Endothelial cell of umbilical vein (primary cell): ENCODE measurements at regions not wholly inside any gene's neighbourhood (a gene's known extent, or its start where the extent isn't known, plus 50 kb on each side); places are given as distances from the start of the nearest gene placed in this dataset.

Source experiments
- BruUV-seq: library from RNA; stranded (reverse); fragments of 400-500 nt; replicated peaks from 2 replicates; lab custom pipeline; 2021; lab: Mats Ljungman, UMichigan
- CTCF ChIA-PET: fragments of 300-600, 350-600 bp; sonication (Branson Sonifier 250); formaldehyde crosslinking; loops from one replicate; lab custom pipeline; 2021; ENCODE audit warnings: antibody characterized with exemption, inconsistent platforms; lab: Charles Lee
- POLR2A ChIA-PET: fragments of 300-600, 350-600 bp; sonication (Branson Sonifier 250); formaldehyde crosslinking; loops from one replicate; lab custom pipeline; 2021; ENCODE audit warnings: antibody characterized with exemption, inconsistent platforms; lab: Charles Lee
- DNase-seq: peaks from one replicate; pipeline ENCODE4 v3.0.0-alpha.2; 2011; ENCODE audit warnings: low read depth, low spot score
- FAIRE-seq: peaks from 2 replicates; lab custom pipeline; 2011; peaks lifted over from hg19 to GRCh38; lab: Jason Lieb, UNC
- H2AFZ ChIP-seq: 2 replicates; pipeline ENCODE4 v1.6.0; 2012; ENCODE audit warnings: low read depth, low read length, control low read depth, inconsistent platforms
- H3K27ac ChIP-seq: 2 replicates; pipeline ENCODE4 v1.5.1; 2011; ENCODE audit warnings: low read depth, mild to moderate bottlenecking, control low read depth, low read length, moderate library complexity; ENCODE audit not compliant: insufficient read depth
- H3K27me3 ChIP-seq, 2 experiments: 2 replicates each; pipeline versions ENCODE4 v1.6.0 to v1.6.1; 2011; ENCODE audit warnings: low read length in 2 of 2, mixed read lengths in 1 of 2; ENCODE audit not compliant: control insufficient read depth in 2 of 2, insufficient read depth in 2 of 2
- H3K36me3 ChIP-seq, 2 experiments: 2 replicates in 1 of 2; 3 replicates in 1 of 2; pipeline ENCODE4 v1.5.1; 2011; ENCODE audit warnings: low read length in 2 of 2, mild to moderate bottlenecking in 1 of 2, moderate library complexity in 1 of 2; ENCODE audit not compliant: control insufficient read depth in 2 of 2, insufficient read depth in 2 of 2; ENCODE audit errors: extremely low read depth in 1 of 2
- H3K4me1 ChIP-seq: 3 replicates; pipeline ENCODE4 v1.5.1; 2011; ENCODE audit warnings: mild to moderate bottlenecking, low read length; ENCODE audit not compliant: control insufficient read depth, insufficient read depth; ENCODE audit errors: extremely low read depth
- H3K4me2 ChIP-seq: 2 replicates; pipeline ENCODE4 v1.6.1; 2011; ENCODE audit warnings: low read length, control low read depth, mixed read lengths; ENCODE audit not compliant: insufficient read depth
- H3K4me3 ChIP-seq, 3 experiments: fragments of 200-600 bp in 1 of 3; sonication (generic), shearing (Covaris generic) in 1 of 3; replicated peaks in 1 of 3; 2 replicates each; pipeline ENCODE4 v1.5.1; 2011 to 2016; ENCODE audit warnings: control low read depth in 3 of 3, low read length in 3 of 3, mild to moderate bottlenecking in 2 of 3, inconsistent platforms in 1 of 3, low read depth in 1 of 3, moderate library complexity in 1 of 3; ENCODE audit not compliant: insufficient read depth in 1 of 3
- H3K79me2 ChIP-seq: 2 replicates; pipeline ENCODE4 v1.6.0; 2012; ENCODE audit warnings: low read length, inconsistent platforms; ENCODE audit not compliant: control insufficient read depth, insufficient read depth
- H3K9ac ChIP-seq: replicated peaks from 2 replicates; pipeline ENCODE3; 2011; ENCODE audit warnings: low read length, control low read depth; ENCODE audit not compliant: insufficient read depth; ENCODE audit errors: extremely low read depth
- H3K9me1 ChIP-seq: replicated peaks from 3 replicates; pipeline ENCODE4 v1.6.0; 2011; ENCODE audit warnings: mild to moderate bottlenecking, low read length; ENCODE audit not compliant: control insufficient read depth, insufficient read depth; ENCODE audit errors: extremely low read depth
- H3K9me3 ChIP-seq: replicated peaks from 2 replicates; pipeline ENCODE4 v1.5.1; 2012; ENCODE audit warnings: low read length, inconsistent platforms; ENCODE audit not compliant: control insufficient read depth, insufficient read depth
- H4K20me1 ChIP-seq: replicated peaks from 2 replicates; pipeline ENCODE3; 2011; ENCODE audit warnings: mild to moderate bottlenecking, low read length; ENCODE audit not compliant: control insufficient read depth, insufficient read depth; ENCODE audit errors: extremely low read depth
- CTCF ChIP-seq, 2 donors: IDR thresholded peaks; 1 replicate in 1 of 2; 2 replicates in 1 of 2; pipeline ENCODE4 v1.5.1; 2011; ENCODE audit warnings: low read length in 2 of 2, mild to moderate bottlenecking in 2 of 2, moderate library complexity in 2 of 2, control low read depth in 1 of 2, inconsistent platforms in 1 of 2, low read depth in 1 of 2; ENCODE audit not compliant: insufficient read depth in 1 of 2; ENCODE audit errors: extremely low read depth in 1 of 2
- FOS ChIP-seq: IDR thresholded peaks from 2 replicates; pipeline ENCODE4 v1.6.1; 2011; ENCODE audit warnings: mild to moderate bottlenecking, low read length, moderate library complexity, borderline replicate concordance; ENCODE audit not compliant: insufficient read depth
- GATA2 ChIP-seq: IDR thresholded peaks from 2 replicates; pipeline ENCODE4 v1.7.0; 2011; ENCODE audit warnings: low read depth, mild to moderate bottlenecking, moderate library complexity, mixed read lengths, low read length; ENCODE audit not compliant: insufficient read length, insufficient read depth
- JUN ChIP-seq: IDR thresholded peaks from 2 replicates; pipeline ENCODE4 v1.6.1; 2011; ENCODE audit warnings: borderline replicate concordance, low read depth; ENCODE audit not compliant: insufficient read length, insufficient read depth
- MAX ChIP-seq: IDR thresholded peaks from 2 replicates; pipeline ENCODE4 v1.6.1; 2011; ENCODE audit not compliant: insufficient read depth, insufficient read length
- MYC ChIP-seq: IDR thresholded peaks from one replicate; pipeline ENCODE4 v1.6.1; 2011; ENCODE audit warnings: mild to moderate bottlenecking, low read depth, low read length
- POLR2A ChIP-seq: IDR thresholded peaks from 2 replicates; pipeline ENCODE4 v1.6.1; 2012; ENCODE audit warnings: low read depth, mild to moderate bottlenecking, control low read depth, low read length
- POLR2AphosphoS5 ChIP-seq: IDR thresholded peaks from 2 replicates; pipeline ENCODE4 v1.6.1; 2012; ENCODE audit warnings: low read depth, mild to moderate bottlenecking, control low read depth, low read length, moderate library complexity; ENCODE audit not compliant: insufficient read depth
- dilution Hi-C: fragments of 300-500 bp; cut with MboI; formaldehyde crosslinking; loops from one replicate; pipeline ENCODE4 v1.15.0; 2019; ENCODE audit warnings: low sequenced_read_pairs; ENCODE audit not compliant: extremely low pct_ligation_motif_present
- intact Hi-C: fragments of 100-400 bp; cut with micrococcal nuclease; formaldehyde crosslinking; loops from one replicate; pipeline ENCODE4 v1.10.0; 2022

GRCh38 chr6:56347526-56347925 lies 100.1 kb upstream of the COL21A1 start:
- no peaks in the 10 kb centered on the region for H4K20me1 ChIP-seq
- H3K4me2 ChIP-seq: no peak overlapping the region
- no peak for DNase-seq
- no TSS peak for BruUV-seq
- no peaks in the 10 kb centered on the region for H3K4me1 ChIP-seq
- ChIA-PET CTCF (interaction anchor here (0.7 to 1.4 kb wide), 3 partner anchors 21 to 33 kb away, joined by 3 to 5 read pairs (median 3); no protein-coding TSS in a partner anchor), POLR2A (no interaction called here)
- no peaks in the 10 kb centered on the region for H3K36me3 ChIP-seq
- no peak overlapping the region for H3K4me3 ChIP-seq
- intact Hi-C loops (no loop called here), dilution Hi-C loops (no loop called here)
- no peak overlapping the region for H2AFZ ChIP-seq
- H3K9me3 ChIP-seq: no peaks in the 10 kb centered on the region
- H3K27ac ChIP-seq: no peak overlapping the region
- TF ChIP-seq FOS (no peak), POLR2A (no peak), GATA2 (no peak), MAX (no peak), MYC (no peak), POLR2AphosphoS5 (no peak), CTCF (IDR thresholded peaks at IDR 0.05; ENCODE audit: extremely low read depth in 1 of 2, insufficient read depth in 1 of 2, low read depth in 1 of 2, low read length in 2 of 2) (no peak), JUN (no peak)
- no peaks in the 10 kb centered on the region for H3K9me1 ChIP-seq
- H3K79me2 ChIP-seq: no peaks in the 10 kb centered on the region
- no peak for FAIRE-seq
- H3K9ac ChIP-seq: no peak overlapping the region
- no peaks in the 10 kb centered on the region for H3K27me3 ChIP-seq
